GM21786 (cell line): ENCODE measurements at regions not wholly inside any gene's neighbourhood (a gene's known extent, or its start where the extent isn't known, plus 50 kb on each side); places are given as distances from the start of the nearest gene placed in this dataset.

Source experiments
- ATAC-seq: cut with Tn5 transposase; IDR thresholded peaks from one replicate; pipeline ENCODE4 v1.9.1; 2021; ENCODE audit not compliant: unreplicated experiment

- no peak for ATAC-seq
These were observed 50.3 kb upstream of the RAB3GAP2 start for GRCh38 chr1:220322570-220322969.
